GM10248 (cell line): ENCODE measurements at regions not wholly inside any gene's neighbourhood (a gene's known extent, or its start where the extent isn't known, plus 50 kb on each side); places are given as distances from the start of the nearest gene placed in this dataset.

Experiments
- CTCF ChIA-PET: fragments of 300-600 bp; sonication (Branson Sonifier 250); formaldehyde crosslinking; extraction: SDS; loops from one replicate; lab custom pipeline; 2021; ENCODE audit warnings: antibody characterized with exemption; lab: Yijun Ruan, JAX
- POLR2A ChIA-PET: fragments of 350-650 bp; sonication (Branson Sonifier 250); formaldehyde crosslinking; extraction: SDS; loops from one replicate; lab custom pipeline; 2020; ENCODE audit warnings: antibody characterized with exemption; lab: Yijun Ruan, JAX
- DNase-seq: peaks from one replicate; pipeline ENCODE4 v3.0.0; 2012; ENCODE audit errors: extremely low spot score
- TF ChIP-seq, protein P1 (sequence below): IDR thresholded peaks from 2 replicates; pipeline ENCODE4 v1.5.1; 2012; ENCODE audit warnings: mild to moderate bottlenecking, low read depth; ENCODE audit errors: extremely low read depth, missing control alignments, control extremely low read depth

DNA sequence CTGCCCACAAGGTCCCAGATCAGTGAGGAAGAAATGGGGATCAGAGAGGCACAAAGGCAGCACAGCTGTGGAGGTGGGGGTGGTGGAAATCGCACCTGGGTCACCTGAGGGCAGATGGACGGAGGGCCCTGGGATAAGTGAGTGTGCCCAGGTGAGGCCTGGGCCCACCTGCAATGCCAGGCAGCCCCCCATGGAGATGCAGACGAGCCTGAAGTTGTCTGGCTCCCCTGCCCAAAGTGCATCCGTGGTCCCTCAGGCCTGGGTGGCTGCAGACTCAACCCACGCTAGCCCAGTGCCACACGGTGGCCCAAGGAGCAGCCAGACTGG lies 84.9 kb downstream of the NCOR2 start:
- POLR2A ChIA-PET = interaction anchor here (1.0 kb wide), 1 partner anchor 11 kb away, joined by 3 read pairs; no protein-coding TSS in a partner anchor
- CTCF ChIA-PET = interaction anchor here (1.4 to 2.6 kb wide), 2 partner anchors 12 to 289 kb away, joined by 5 to 6 read pairs; no protein-coding TSS in a partner anchor
- TF ChIP-seq, protein P1, sequence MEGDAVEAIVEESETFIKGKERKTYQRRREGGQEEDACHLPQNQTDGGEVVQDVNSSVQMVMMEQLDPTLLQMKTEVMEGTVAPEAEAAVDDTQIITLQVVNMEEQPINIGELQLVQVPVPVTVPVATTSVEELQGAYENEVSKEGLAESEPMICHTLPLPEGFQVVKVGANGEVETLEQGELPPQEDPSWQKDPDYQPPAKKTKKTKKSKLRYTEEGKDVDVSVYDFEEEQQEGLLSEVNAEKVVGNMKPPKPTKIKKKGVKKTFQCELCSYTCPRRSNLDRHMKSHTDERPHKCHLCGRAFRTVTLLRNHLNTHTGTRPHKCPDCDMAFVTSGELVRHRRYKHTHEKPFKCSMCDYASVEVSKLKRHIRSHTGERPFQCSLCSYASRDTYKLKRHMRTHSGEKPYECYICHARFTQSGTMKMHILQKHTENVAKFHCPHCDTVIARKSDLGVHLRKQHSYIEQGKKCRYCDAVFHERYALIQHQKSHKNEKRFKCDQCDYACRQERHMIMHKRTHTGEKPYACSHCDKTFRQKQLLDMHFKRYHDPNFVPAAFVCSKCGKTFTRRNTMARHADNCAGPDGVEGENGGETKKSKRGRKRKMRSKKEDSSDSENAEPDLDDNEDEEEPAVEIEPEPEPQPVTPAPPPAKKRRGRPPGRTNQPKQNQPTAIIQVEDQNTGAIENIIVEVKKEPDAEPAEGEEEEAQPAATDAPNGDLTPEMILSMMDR = no peak
- DNase-seq = no peak

DNA sequence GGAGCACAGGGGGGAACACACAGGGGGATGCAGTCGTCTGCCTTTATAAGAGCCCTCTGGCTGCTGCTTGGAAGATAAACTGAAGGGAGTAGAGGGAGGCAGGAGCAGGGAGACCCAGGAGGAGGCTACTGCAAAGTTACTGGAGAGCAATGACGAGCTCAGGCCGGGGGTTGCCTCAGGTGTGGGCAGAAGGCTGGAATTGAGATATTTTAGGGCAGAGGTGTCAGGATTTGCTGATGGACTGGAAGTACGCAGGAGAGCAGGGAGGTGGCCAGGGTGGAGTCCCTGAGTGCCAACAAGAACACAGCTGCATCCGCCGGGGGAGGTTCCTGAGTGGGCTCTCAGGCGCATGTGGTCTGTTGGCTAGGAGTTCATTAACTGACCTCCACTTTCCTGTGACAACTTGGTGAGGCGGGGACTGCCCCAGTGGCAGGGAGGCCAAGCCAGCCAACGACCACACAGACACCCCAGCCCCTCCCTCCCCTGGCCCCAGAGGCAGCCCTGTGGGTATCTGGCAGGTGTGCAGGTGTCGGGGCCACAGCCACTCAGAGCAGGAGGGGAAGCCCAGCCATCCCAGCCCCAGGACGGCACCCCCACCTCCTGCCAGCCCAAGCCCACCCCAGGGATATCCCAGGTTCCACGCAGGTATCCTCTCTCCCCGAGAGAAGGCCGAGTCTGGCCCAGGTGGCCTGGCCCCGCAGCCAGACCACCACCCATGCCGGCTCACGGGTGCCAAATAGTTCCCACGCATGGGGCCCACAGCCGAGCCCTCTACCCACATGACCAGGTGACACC lies 85.4 kb downstream of the NCOR2 start:
- ChIA-PET CTCF (interaction anchor here (2.6 kb wide), 1 partner anchor 12 kb away, joined by 6 read pairs; no protein-coding TSS in a partner anchor), POLR2A (interaction anchor here (1.0 kb wide), 1 partner anchor 12 kb away, joined by 3 read pairs; no protein-coding TSS in a partner anchor)
- TF ChIP-seq, protein P1 = no peak
- peak; percentile 69 for DNase-seq

DNA sequence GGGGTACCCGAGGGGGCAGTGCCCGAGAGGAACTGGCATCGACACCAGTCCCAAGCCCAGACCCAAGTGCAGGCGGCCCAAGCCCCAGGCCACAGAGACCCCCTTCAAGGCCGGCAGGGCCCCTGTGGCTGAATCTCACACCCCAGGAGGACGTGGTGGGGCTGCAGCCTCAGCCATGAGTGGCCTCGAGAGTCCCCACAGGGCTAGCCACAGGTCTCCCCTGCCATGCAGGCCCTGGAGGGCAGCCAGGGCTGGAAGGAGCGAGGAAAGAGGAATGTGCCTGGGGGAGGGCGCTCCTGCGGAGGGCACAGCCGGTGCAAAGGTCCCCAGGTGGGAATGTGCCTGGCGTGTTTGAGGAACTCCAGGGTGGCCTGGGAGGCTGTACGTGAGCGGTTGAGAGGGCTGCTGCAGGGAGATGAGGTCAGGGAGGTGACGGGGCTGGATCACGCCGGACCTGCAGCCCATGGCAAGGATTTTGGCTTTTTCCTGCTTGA lies 86.1 kb downstream of the NCOR2 start:
- ChIA-PET CTCF (interaction anchor here (2.6 kb wide), 1 partner anchor 13 kb away, joined by 6 read pairs; no protein-coding TSS in a partner anchor), POLR2A (interaction anchor here (1.0 kb wide), 1 partner anchor 13 kb away, joined by 3 read pairs; no protein-coding TSS in a partner anchor)
- DNase-seq = no peak
- TF ChIP-seq, protein P1 = no peak

DNA sequence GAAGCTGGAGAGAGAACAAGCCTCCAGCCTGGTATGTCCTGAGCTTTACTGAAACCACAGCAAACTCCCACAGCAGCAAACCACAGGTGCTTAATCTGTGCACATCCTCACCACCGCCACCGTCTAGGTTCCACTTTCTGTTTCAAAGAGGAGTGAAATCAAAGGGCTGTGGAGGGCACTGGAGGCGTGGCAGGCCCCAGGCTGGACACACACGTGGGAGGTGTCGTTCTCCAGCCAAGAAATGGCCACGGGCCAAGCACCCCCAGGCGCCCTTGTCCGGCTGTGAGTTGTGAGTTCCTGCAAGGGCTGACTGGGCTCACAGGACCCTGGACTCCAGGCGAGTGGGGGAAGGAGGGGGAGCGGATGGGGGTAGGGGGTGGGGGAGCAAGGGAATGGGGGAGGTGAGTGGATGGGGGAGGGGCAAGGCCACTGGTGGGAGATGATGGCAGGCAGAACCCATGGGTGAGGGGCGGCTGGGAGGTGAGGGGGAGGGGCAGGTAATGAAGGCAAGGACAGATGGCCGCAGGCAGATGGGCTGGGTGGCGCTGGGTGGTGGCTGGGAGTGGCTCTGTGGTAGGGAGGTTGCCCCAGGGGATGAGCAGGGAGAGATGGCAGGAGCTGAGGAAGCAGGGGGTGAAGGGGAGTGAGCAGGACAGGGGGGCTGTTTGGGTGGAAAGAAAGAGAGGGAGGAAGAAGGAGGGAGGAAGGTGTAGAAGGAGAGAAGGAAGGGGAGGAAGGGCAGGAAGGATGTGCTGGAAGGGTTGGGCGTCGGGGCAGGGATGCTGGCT lies 86.7 kb downstream of the NCOR2 start:
- POLR2A ChIA-PET = interaction anchor here (0.5 to 1.0 kb wide), 3 partner anchors 10 to 90 kb away, joined by 3 to 5 read pairs (median 3); no protein-coding TSS in a partner anchor
- peak; percentile 86 for DNase-seq
- TF ChIP-seq, protein P1 = no peak
- CTCF ChIA-PET = interaction anchor here (0.7 kb wide), 1 partner anchor 14 kb away, joined by 4 read pairs; no protein-coding TSS in a partner anchor

DNA sequence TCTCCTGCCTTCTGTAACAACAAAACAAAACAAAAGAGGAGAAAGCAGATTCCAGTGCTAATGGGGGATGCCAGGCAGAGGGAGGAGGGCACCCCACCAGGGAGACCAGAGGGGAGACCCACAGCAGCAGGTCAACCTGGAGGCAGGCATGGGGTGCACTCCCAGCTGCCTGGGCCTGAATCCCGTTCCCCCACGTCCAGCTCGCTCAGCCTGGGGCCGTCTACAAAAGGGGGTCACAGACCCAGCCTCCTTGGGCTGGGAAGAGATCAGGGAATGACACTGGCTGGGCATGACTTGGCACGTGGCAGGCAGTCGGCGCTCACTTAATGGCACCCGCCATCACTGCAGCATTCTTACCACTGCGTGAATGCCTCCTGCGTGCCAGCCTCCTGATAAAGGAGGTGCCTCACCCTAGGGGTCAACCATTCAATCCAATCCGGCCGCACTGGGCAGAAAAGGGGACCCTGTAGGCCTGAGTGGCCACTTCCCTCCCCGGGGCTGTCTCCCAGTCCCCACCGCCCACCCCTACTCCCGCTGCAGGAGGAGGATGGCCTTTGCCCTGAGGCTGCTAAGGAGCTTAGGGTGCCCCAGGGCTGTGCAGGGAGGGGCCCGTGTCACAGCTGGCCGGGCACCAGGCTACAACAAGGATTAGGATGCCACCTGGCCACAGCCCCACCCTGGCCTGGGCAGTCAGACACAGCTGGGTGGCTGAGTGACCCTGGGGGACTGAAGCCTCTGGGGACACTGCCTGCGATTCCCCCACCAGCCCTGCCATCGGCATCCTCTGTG lies 87.5 kb downstream of the NCOR2 start:
- DNase-seq = no peak
- TF ChIP-seq, protein P1 = no peak
- CTCF ChIA-PET = interaction anchor here (0.7 kb wide), 1 partner anchor 14 kb away, joined by 4 read pairs; no protein-coding TSS in a partner anchor
- POLR2A ChIA-PET = interaction anchor here (0.5 to 1.0 kb wide), 3 partner anchors 10 to 89 kb away, joined by 3 to 5 read pairs (median 3); no protein-coding TSS in a partner anchor
